CD4-positive, alpha-beta T cell (primary cell): ENCODE measurements at regions not wholly inside any gene's neighbourhood (a gene's known extent, or its start where the extent isn't known, plus 50 kb on each side); places are given as distances from the start of the nearest gene placed in this dataset.

Experiments used
- ATAC-seq: fragments of 200-7000 bp; cut with Tn5 transposase; one replicate; pipeline ENCODE4 v1.10.0; 2022; ENCODE audit warnings: mild to moderate bottlenecking; ENCODE audit not compliant: poor library complexity
- CTCF ChIA-PET: fragments of 350-600 bp; sonication (Branson Sonifier 250); formaldehyde crosslinking; loops from one replicate; lab custom pipeline; 2021; ENCODE audit warnings: antibody characterized with exemption, inconsistent platforms; lab: Charles Lee
- POLR2A ChIA-PET: fragments of 350-600 bp; sonication (Branson Sonifier 250); formaldehyde crosslinking; loops from one replicate; lab custom pipeline; 2021; ENCODE audit warnings: antibody characterized with exemption, inconsistent platforms; lab: Charles Lee
- DNase-seq, 14 experiments: peaks; one replicate each; pipeline ENCODE4 v3.0.0-alpha.2; 2013 to 2020; ENCODE audit warnings: mixed read lengths in 2 of 14
- H3K27ac ChIP-seq, 2 donors: one replicate each; pipeline versions ENCODE4 v1.5.1 to v1.7.0; 2013; ENCODE audit warnings: low read length in 2 of 2, low read depth in 1 of 2, mild to moderate bottlenecking in 1 of 2
- H3K27me3 ChIP-seq, 2 experiments: 1 replicate in 1 of 2; 2 replicates in 1 of 2; pipeline versions ENCODE4 v1.6.1 to v1.7.0; 2013; ENCODE audit warnings: low read length in 2 of 2, control low read depth in 1 of 2, mild to moderate bottlenecking in 1 of 2, moderate library complexity in 1 of 2; ENCODE audit not compliant: insufficient read depth in 2 of 2, control insufficient read depth in 1 of 2
- H3K36me3 ChIP-seq: one replicate; pipeline ENCODE4 v1.6.1; 2013; ENCODE audit warnings: low read length, control low read depth; ENCODE audit not compliant: insufficient read depth
- H3K4me1 ChIP-seq: one replicate; pipeline ENCODE4 v1.6.1; 2013; ENCODE audit warnings: low read length, control low read depth; ENCODE audit not compliant: insufficient read depth
- H3K4me3 ChIP-seq: one replicate; pipeline ENCODE4 v1.5.1; 2013; ENCODE audit warnings: mild to moderate bottlenecking, low read length, moderate library complexity
- H3K9me3 ChIP-seq, 2 experiments: 1 replicate in 1 of 2; 2 replicates in 1 of 2; pipeline versions ENCODE4 v1.6.1 to v1.7.0; 2013; ENCODE audit warnings: low read length in 2 of 2, mild to moderate bottlenecking in 2 of 2, control low read depth in 1 of 2, moderate library complexity in 1 of 2; ENCODE audit not compliant: control insufficient read depth in 1 of 2, insufficient read depth in 1 of 2
- H3K27ac Mint-ChIP-seq: one replicate; pipeline ENCODE4 v1.8.0; 2020; ENCODE audit warnings: mixed read lengths
- H3K27me3 Mint-ChIP-seq: one replicate; pipeline ENCODE4 v1.8.0; 2021; ENCODE audit warnings: mixed read lengths
- H3K36me3 Mint-ChIP-seq: one replicate; pipeline ENCODE4 v1.8.0; 2021; ENCODE audit warnings: low read depth, mixed read lengths
- H3K4me1 Mint-ChIP-seq: one replicate; pipeline ENCODE4 v1.8.0; 2021; ENCODE audit warnings: low read depth, mixed read lengths
- H3K4me3 Mint-ChIP-seq: one replicate; pipeline ENCODE4 v1.8.0; 2020; ENCODE audit warnings: mild to moderate bottlenecking, mixed read lengths
- H3K9me3 Mint-ChIP-seq: one replicate; pipeline ENCODE4 v1.8.0; 2020; ENCODE audit warnings: mixed read lengths
- CTCF ChIP-seq: fragments of 200-600 bp; IDR thresholded peaks from one replicate; pipeline ENCODE4 v1.8.0; 2022; ENCODE audit warnings: antibody characterized with exemption, mild to moderate bottlenecking
- intact Hi-C, 2 experiments: fragments of 100-400 bp; cut with DNase I in 1 of 2; cut with micrococcal nuclease in 1 of 2; formaldehyde crosslinking; loops; one replicate each; pipeline versions ENCODE4 v1.15.1 to v1.9.0; 2023 to 2025; cut with DNase I, micrococcal nuclease

- no peak overlapping the region for H3K4me3 ChIP-seq
- no peak for TF ChIP-seq CTCF
- peaks cover 9% of the 10 kb centered on the region for H3K4me1 Mint-ChIP-seq
- no peaks in the 10 kb centered on the region for H3K27me3 ChIP-seq
- peaks cover 0 to 4% of the 10 kb centered on the region in 2 experiments for H3K9me3 ChIP-seq
- no peaks in the 10 kb centered on the region for H3K4me1 ChIP-seq
- H3K27me3 Mint-ChIP-seq = no peaks in the 10 kb centered on the region
- no peaks in the 10 kb centered on the region for H3K36me3 ChIP-seq
- ATAC-seq = no peak
- H3K27ac ChIP-seq = no peak overlapping the region
- H3K4me3 Mint-ChIP-seq = no peak overlapping the region
- POLR2A ChIA-PET = no interaction called here
- intact Hi-C loops = no loop called here
- H3K27ac Mint-ChIP-seq = no peak overlapping the region
- DNase-seq = no peak
- CTCF ChIA-PET = no interaction called here
- peaks cover 9% of the 10 kb centered on the region for H3K9me3 Mint-ChIP-seq
- no peaks in the 10 kb centered on the region for H3K36me3 Mint-ChIP-seq
Observed at GRCh38 chr12:107267604-107268003, 174.3 kb upstream of the CRY1 start.

- Histone ChIP-seq H3K4me3 (no peak overlapping the region), H3K9me3 (no peaks in the 10 kb centered on the region), H3K4me1 (no peaks in the 10 kb centered on the region), H3K36me3 (no peaks in the 10 kb centered on the region), H3K27ac (no peak overlapping the region), H3K27me3 (no peaks in the 10 kb centered on the region)
- no peaks in the 10 kb centered on the region for H3K27me3 Mint-ChIP-seq
- DNase-seq (no peak), ATAC-seq (no peak)
- CTCF ChIA-PET = no interaction called here
- no peak for TF ChIP-seq CTCF
- POLR2A ChIA-PET = no interaction called here
- no peak overlapping the region for H3K27ac Mint-ChIP-seq
- H3K9me3 Mint-ChIP-seq = no peaks in the 10 kb centered on the region
- H3K36me3 Mint-ChIP-seq = no peaks in the 10 kb centered on the region
- H3K4me1 Mint-ChIP-seq = no peaks in the 10 kb centered on the region
- H3K4me3 Mint-ChIP-seq = no peak overlapping the region
- intact Hi-C loops = no loop called here
Observed at GRCh38 chr12:107271523-107271922, 178.2 kb upstream of the CRY1 start.

GRCh38 chr12:107275530-107275929 is 182.2 kb upstream of the CRY1 start:
- H3K4me3 ChIP-seq = no peak overlapping the region
- H3K27ac Mint-ChIP-seq = no peak overlapping the region
- H3K36me3 ChIP-seq = no peaks in the 10 kb centered on the region
- H3K9me3 Mint-ChIP-seq = no peaks in the 10 kb centered on the region
- CTCF ChIA-PET = no interaction called here
- intact Hi-C loops = no loop called here
- no peaks in the 10 kb centered on the region for H3K4me1 Mint-ChIP-seq
- DNase-seq = no peak
- TF ChIP-seq CTCF = no peak
- H3K27ac ChIP-seq = no peak overlapping the region
- POLR2A ChIA-PET = no interaction called here
- H3K4me1 ChIP-seq = no peaks in the 10 kb centered on the region
- peaks cover 0 to 5% of the 10 kb centered on the region in 2 experiments for H3K9me3 ChIP-seq
- no peaks in the 10 kb centered on the region for H3K27me3 Mint-ChIP-seq
- no peaks in the 10 kb centered on the region for H3K27me3 ChIP-seq
- H3K36me3 Mint-ChIP-seq = no peaks in the 10 kb centered on the region
- no peak overlapping the region for H3K4me3 Mint-ChIP-seq
- ATAC-seq = no peak
